CD4-positive, alpha-beta memory T cell (primary cell): ENCODE measurements at regions not wholly inside any gene's neighbourhood (a gene's known extent, or its start where the extent isn't known, plus 50 kb on each side); places are given as distances from the start of the nearest gene placed in this dataset.

Experiments used
- CTCF ChIA-PET: fragments of 350-600 bp; sonication (Branson Sonifier 250); formaldehyde crosslinking; loops from one replicate; lab custom pipeline; 2021; ENCODE audit warnings: inconsistent platforms; ENCODE audit not compliant: partially characterized antibody; lab: Charles Lee
- POLR2A ChIA-PET: fragments of 350-600 bp; sonication (Branson Sonifier 250); formaldehyde crosslinking; loops from one replicate; lab custom pipeline; 2021; ENCODE audit not compliant: partially characterized antibody; lab: Charles Lee
- DNase-seq, 5 donors: peaks; one replicate each; pipeline versions ENCODE4 v3.0.0 to v3.0.0-alpha.2; 2020 to 2022; ENCODE audit warnings: mixed read lengths in 1 of 5
- H3K27ac ChIP-seq: one replicate; pipeline ENCODE4 v1.7.0; 2013; ENCODE audit warnings: low read depth, low read length
- H3K27me3 ChIP-seq: 2 replicates; pipeline ENCODE4 v1.7.0; 2013; ENCODE audit warnings: mild to moderate bottlenecking, low read length, moderate library complexity; ENCODE audit not compliant: insufficient read depth
- H3K36me3 ChIP-seq: 2 replicates; pipeline ENCODE4 v1.7.0; 2013; ENCODE audit warnings: mild to moderate bottlenecking, low read length, moderate library complexity; ENCODE audit not compliant: insufficient read depth
- H3K4me1 ChIP-seq: 2 replicates; pipeline ENCODE4 v1.7.0; 2013; ENCODE audit warnings: mild to moderate bottlenecking, low read length, moderate library complexity; ENCODE audit not compliant: insufficient read depth
- H3K4me3 ChIP-seq, 2 donors: one replicate each; pipeline ENCODE4 v1.7.0; 2013; ENCODE audit warnings: low read length in 2 of 2, mild to moderate bottlenecking in 1 of 2
- H3K9me3 ChIP-seq, 2 donors: one replicate each; pipeline ENCODE4 v1.7.0; 2013; ENCODE audit warnings: low read length in 2 of 2, control low read depth in 1 of 2; ENCODE audit not compliant: control insufficient read depth in 1 of 2
- H3K27ac Mint-ChIP-seq, 7 donors: one replicate each; pipeline ENCODE4 v1.8.0; 2020 to 2021; ENCODE audit warnings: mixed read lengths in 7 of 7, mild to moderate bottlenecking in 6 of 7, inconsistent platforms in 3 of 7, moderate library complexity in 3 of 7
- H3K27me3 Mint-ChIP-seq, 2 donors: one replicate each; pipeline ENCODE4 v1.8.0; 2020 to 2021; ENCODE audit warnings: mixed read lengths in 2 of 2
- H3K36me3 Mint-ChIP-seq, 2 donors: one replicate each; pipeline ENCODE4 v1.8.0; 2020 to 2021; ENCODE audit warnings: mixed read lengths in 2 of 2, inconsistent platforms in 1 of 2, mild to moderate bottlenecking in 1 of 2
- H3K4me1 Mint-ChIP-seq, 4 donors: one replicate each; pipeline ENCODE4 v1.8.0; 2020 to 2021; ENCODE audit warnings: mixed read lengths in 4 of 4, mild to moderate bottlenecking in 1 of 4
- H3K4me3 Mint-ChIP-seq, 8 donors: one replicate each; pipeline ENCODE4 v1.8.0; 2020 to 2021; ENCODE audit warnings: mixed read lengths in 8 of 8, mild to moderate bottlenecking in 7 of 8, moderate library complexity in 6 of 8, inconsistent platforms in 3 of 8
- H3K9me3 Mint-ChIP-seq, 8 donors: one replicate each; pipeline ENCODE4 v1.8.0; 2020 to 2021; ENCODE audit warnings: mixed read lengths in 8 of 8, mild to moderate bottlenecking in 5 of 8, inconsistent platforms in 3 of 8, moderate library complexity in 1 of 8
- intact Hi-C: fragments of 100-400 bp; cut with micrococcal nuclease; formaldehyde crosslinking; loops from one replicate; pipeline ENCODE4 v1.15.1; 2023

DNA sequence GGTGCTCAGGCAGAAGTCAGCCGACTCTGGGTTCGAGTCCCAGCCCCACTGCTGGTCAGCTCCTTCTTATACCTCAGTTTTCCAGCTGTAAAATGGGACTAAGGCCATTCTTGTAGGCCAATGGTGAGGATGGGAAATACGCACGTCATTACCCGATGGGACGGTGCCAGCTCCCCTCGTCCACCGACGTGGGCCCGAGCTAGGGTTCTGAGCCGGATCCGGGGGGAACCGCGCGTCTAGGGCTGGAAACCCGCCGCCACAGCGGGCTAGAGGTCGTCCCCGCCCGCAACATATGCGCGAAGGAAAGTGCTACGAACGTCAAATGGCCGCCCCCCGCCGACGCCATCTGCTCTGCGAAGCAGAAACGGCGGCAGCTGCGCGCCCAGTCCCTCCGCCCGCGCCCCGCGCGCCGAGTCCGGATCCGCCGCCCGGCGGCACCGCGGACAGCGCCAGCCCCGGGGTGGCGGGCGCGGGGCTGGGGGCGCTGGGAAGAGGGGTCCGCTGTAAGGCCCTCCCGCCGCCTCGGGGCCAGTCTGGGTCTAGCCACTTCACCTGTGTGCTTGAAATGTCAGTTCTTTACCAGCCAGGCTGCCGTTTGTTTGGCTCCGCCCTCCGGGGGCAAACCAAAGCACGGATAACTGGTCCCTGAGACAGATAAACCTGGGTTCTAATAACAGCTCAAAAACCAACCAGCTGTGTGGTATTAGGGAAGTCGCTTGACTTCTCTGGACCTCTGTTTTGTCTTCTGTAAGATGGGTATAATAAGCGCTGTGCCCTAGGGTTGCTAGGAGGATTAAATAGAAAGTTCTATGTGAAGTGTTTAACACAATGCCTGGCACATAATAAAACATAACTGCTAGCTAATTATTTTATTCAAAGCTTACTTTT, 103.5 kb upstream of the RCN1 start:
- Mint-ChIP-seq H3K4me1 (peaks cover 0 to 9% (median under 1%) of the 10 kb centered on the region in 4 donors), H3K9me3 (peaks cover 0 to 5% (median 0%) of the 10 kb centered on the region in 8 donors), H3K27ac (no peak overlapping the region), H3K4me3 (peak overlapping the region in 1 of 8 donors; percentile 43), H3K27me3 (peaks cover 22 to 33% of the 10 kb centered on the region in 2 donors), H3K36me3 (no peaks in the 10 kb centered on the region)
- Histone ChIP-seq H3K9me3 (no peaks in the 10 kb centered on the region), H3K4me1 (no peaks in the 10 kb centered on the region), H3K27ac (no peak overlapping the region), H3K4me3 (no peak overlapping the region), H3K27me3 (peaks cover 3% of the 10 kb centered on the region), H3K36me3 (no peaks in the 10 kb centered on the region)
- DNase-seq: no peak
- intact Hi-C loops: no loop called here
- ChIA-PET CTCF (no interaction called here), POLR2A (no interaction called here)

DNA sequence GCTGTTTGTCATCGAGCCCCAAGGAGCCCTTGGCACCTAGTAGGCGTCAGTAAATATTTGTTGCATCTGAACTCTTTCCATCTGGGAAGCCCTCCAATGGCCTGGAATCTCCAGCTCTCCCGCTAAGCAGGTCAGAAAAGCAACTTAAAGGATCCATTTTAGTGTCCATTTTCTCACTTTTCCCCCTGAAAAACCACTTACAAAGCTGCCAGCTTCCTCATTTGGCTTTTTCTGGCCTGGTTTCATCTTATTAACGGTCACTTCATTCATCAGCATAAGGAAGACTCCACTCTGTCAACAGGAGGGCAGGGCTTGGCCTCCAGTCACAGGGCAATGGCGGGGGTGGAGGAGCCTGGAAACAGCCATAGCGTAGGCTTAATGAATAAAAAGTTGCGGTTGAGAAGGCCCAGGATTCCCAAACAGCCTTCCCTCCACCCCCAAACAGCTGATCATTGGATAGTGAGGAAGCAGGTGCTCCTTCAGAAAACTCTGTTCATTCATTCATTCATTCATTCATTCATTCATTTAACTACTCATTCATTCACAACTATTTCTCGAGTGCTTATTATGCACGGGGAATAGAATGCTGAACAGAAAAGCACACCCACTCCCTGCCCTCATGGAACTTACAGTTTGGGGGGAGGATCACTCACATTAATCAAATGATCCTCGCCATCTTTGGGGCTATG, 104.5 kb upstream of the RCN1 start:
- peak overlapping the region in 1 of 8 donors; percentile 46 for H3K4me3 Mint-ChIP-seq
- CTCF ChIA-PET: interaction anchor here (1.0 kb wide), 1 partner anchor 17 kb away, joined by 3 read pairs; no protein-coding TSS in a partner anchor
- H3K27me3 ChIP-seq: peaks cover 3% of the 10 kb centered on the region

DNA sequence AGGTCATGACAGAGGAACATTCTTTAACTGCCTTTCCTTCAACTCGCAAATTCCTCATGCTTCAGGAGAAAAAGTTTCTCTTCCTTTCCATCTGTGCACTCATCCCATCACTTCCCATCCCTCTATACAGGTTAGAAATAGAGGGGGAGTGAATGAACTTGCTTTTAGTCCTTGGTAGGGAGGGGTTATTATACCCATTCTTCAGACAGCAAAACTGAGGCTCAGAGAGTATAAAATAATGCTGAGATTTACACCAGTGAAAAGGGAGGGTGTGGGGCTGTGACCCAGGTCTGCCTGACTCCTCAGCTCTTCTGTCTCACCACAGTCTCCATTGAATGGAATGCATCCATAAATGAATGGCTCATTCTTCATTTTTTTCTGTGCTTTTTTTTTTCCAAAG, 109.4 kb upstream of the RCN1 start:
- no peaks in the 10 kb centered on the region for H3K36me3 ChIP-seq
- H3K4me1 ChIP-seq: no peaks in the 10 kb centered on the region
- peaks cover 0 to 6% (median 2%) of the 10 kb centered on the region in 8 donors for H3K9me3 Mint-ChIP-seq
- CTCF ChIA-PET: no interaction called here
- peaks cover 25 to 28% of the 10 kb centered on the region in 2 donors for H3K27me3 Mint-ChIP-seq
- no peaks in the 10 kb centered on the region for H3K9me3 ChIP-seq
- no peak overlapping the region for H3K27ac ChIP-seq
- no peak overlapping the region for H3K4me3 ChIP-seq
- no peak for DNase-seq
- POLR2A ChIA-PET: no interaction called here
- no peak overlapping the region for H3K27ac Mint-ChIP-seq
- no peaks in the 10 kb centered on the region for H3K4me1 Mint-ChIP-seq
- H3K36me3 Mint-ChIP-seq: no peaks in the 10 kb centered on the region
- intact Hi-C loops: no loop called here
- H3K4me3 Mint-ChIP-seq: no peak overlapping the region
- H3K27me3 ChIP-seq: no peaks in the 10 kb centered on the region

More for the DNA sequence above, 104.5 kb upstream of the RCN1 start:
- Mint-ChIP-seq H3K36me3 (no peaks in the 10 kb centered on the region), H3K4me1 (peaks cover 0 to 9% (median under 1%) of the 10 kb centered on the region in 4 donors), H3K27me3 (peaks cover 24 to 37% of the 10 kb centered on the region in 2 donors), H3K9me3 (peaks cover 0 to 6% (median 0%) of the 10 kb centered on the region in 8 donors), H3K27ac (no peak overlapping the region)
- H3K36me3 ChIP-seq: no peaks in the 10 kb centered on the region
- POLR2A ChIA-PET: no interaction called here
- DNase-seq: no peak
- H3K9me3 ChIP-seq: no peaks in the 10 kb centered on the region
- intact Hi-C loops: no loop called here
- no peaks in the 10 kb centered on the region for H3K4me1 ChIP-seq
- no peak overlapping the region for H3K4me3 ChIP-seq
- no peak overlapping the region for H3K27ac ChIP-seq

DNA sequence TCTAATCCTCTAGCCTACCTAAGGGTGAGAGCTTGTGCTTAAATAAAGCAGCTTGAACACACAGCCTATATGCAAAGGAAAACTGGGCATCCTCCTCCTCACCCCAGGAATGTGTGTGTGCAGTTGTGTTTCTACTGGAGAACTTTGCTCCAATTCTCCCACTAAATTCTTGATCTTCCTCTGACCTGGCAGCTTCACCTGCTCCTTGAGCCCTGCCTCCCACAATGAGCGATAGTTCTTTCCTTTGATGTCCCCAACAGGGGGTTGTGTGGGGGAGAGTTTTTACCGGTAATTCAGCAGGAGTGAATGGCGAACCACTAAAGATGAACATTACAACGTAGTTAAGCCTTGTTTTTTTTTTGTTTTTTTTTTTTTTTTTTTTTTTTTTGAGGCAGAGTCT, 113.5 kb upstream of the RCN1 start:
- no peak for DNase-seq
- H3K36me3 Mint-ChIP-seq: no peaks in the 10 kb centered on the region
- ChIA-PET CTCF (interaction anchor here (2.3 kb wide), 1 partner anchor 19 kb away, joined by 8 read pairs; no protein-coding TSS in a partner anchor), POLR2A (no interaction called here)
- peaks cover 0 to 6% (median 3%) of the 10 kb centered on the region in 8 donors for H3K9me3 Mint-ChIP-seq
- H3K27ac Mint-ChIP-seq: no peak overlapping the region
- no peaks in the 10 kb centered on the region for H3K4me1 Mint-ChIP-seq
- no peak overlapping the region for H3K27ac ChIP-seq
- H3K27me3 Mint-ChIP-seq: peaks cover 19 to 20% of the 10 kb centered on the region in 2 donors
- H3K27me3 ChIP-seq: no peaks in the 10 kb centered on the region
- no peak overlapping the region for H3K4me3 ChIP-seq
- no peaks in the 10 kb centered on the region for H3K36me3 ChIP-seq
- H3K4me1 ChIP-seq: no peaks in the 10 kb centered on the region
- no peak overlapping the region for H3K4me3 Mint-ChIP-seq
- intact Hi-C loops: no loop called here
- H3K9me3 ChIP-seq: no peaks in the 10 kb centered on the region

DNA sequence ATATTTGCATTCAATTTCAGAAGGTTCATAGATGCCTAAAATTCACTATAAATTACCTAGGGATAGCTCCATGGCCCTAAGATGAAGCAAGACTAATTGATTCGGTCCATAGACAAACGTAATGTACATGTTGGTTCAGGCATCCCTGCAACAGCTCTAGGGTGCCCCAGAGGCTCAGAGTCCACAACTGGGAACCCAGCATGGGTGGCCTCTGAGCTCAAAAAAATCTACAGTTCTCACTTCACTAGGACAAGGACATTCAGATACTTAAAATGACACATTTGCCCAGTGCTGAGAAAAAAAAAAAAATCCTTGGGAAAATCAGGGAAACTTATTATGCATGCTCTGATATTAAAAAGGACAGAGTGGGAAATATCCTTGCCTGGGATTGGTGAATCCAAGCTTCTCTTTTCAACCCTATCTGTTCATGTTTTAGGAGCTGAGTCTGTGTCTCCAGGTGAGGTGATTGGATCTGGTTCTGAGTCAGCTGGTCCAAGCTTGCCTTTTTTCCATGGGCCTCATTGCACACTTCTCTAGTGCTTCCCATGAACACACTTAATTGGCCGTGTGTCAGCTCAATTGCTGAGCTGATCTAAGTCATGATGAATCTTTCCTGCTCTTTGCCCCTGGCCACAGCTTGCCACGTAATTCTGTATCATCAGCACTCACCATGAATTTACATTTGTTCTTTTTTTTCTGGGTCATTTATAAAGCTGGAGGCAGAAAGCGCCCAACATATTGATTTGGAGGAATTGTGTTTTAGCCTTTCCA, 116.3 kb upstream of the RCN1 start:
- Mint-ChIP-seq H3K4me1 (no peaks in the 10 kb centered on the region), H3K4me3 (no peak overlapping the region), H3K27me3 (peaks cover 9 to 18% of the 10 kb centered on the region in 2 donors), H3K9me3 (peaks cover 0 to 5% (median under 1%) of the 10 kb centered on the region in 8 donors), H3K36me3 (no peaks in the 10 kb centered on the region), H3K27ac (no peak overlapping the region)
- no peaks in the 10 kb centered on the region for H3K4me1 ChIP-seq
- H3K9me3 ChIP-seq: no peaks in the 10 kb centered on the region
- intact Hi-C loops: no loop called here
- DNase-seq: no peak
- no peak overlapping the region for H3K4me3 ChIP-seq
- ChIA-PET CTCF (no interaction called here), POLR2A (no interaction called here)
- no peaks in the 10 kb centered on the region for H3K36me3 ChIP-seq
- no peak overlapping the region for H3K27ac ChIP-seq
- no peaks in the 10 kb centered on the region for H3K27me3 ChIP-seq

DNA sequence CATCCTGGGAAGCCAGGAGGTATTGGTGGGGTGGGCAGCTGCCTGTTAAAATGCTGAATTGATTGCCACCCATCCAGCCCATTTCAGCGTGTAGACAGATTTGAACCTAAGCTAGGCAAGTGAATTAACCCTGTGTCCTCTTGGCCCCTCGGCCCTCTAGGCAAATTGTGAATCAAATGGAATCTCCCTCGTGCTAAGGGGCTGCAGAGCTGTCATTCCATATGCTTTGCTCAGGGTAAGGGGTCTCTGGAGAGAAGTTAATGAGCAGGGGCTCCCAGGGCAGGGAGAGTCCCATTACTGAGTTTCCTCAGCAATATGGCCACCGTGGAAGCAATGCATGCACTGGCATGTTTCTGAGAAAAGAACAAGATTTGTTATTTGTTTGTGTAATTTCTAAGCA, 117.7 kb upstream of the RCN1 start:
- CTCF ChIA-PET: interaction anchor here (1.4 kb wide), 1 partner anchor 16 kb away, joined by 7 read pairs; no protein-coding TSS in a partner anchor
- H3K9me3 Mint-ChIP-seq: peaks cover 0 to 5% (median under 1%) of the 10 kb centered on the region in 8 donors
- no peaks in the 10 kb centered on the region for H3K36me3 ChIP-seq

More for the DNA sequence above, 117.7 kb upstream of the RCN1 start:
- no peaks in the 10 kb centered on the region for H3K4me1 Mint-ChIP-seq
- peaks cover 9 to 17% of the 10 kb centered on the region in 2 donors for H3K27me3 Mint-ChIP-seq
- Histone ChIP-seq H3K9me3 (no peaks in the 10 kb centered on the region), H3K4me1 (no peaks in the 10 kb centered on the region), H3K4me3 (no peak overlapping the region), H3K27me3 (no peaks in the 10 kb centered on the region), H3K27ac (no peak overlapping the region)
- intact Hi-C loops: no loop called here
- H3K4me3 Mint-ChIP-seq: no peak overlapping the region
- DNase-seq: no peak
- H3K36me3 Mint-ChIP-seq: no peaks in the 10 kb centered on the region
- POLR2A ChIA-PET: no interaction called here
- H3K27ac Mint-ChIP-seq: no peak overlapping the region
